SK-N-SH (cell line): ENCODE measurements at regions not wholly inside any gene's neighbourhood (a gene's known extent, or its start where the extent isn't known, plus 50 kb on each side); places are given as distances from the start of the nearest gene placed in this dataset.

Experiments
- FOXJ3 ChIP-seq: sonication (generic); formaldehyde crosslinking; IDR thresholded peaks from 2 replicates; pipeline ENCODE4 v1.5.1; 2020; ENCODE audit warnings: mild to moderate bottlenecking, missing genetic modification reagents
- FOXM1 ChIP-seq: IDR thresholded peaks from 2 replicates; pipeline ENCODE4 v1.4.0; 2012; ENCODE audit warnings: low read depth, mild to moderate bottlenecking
- JUND ChIP-seq: IDR thresholded peaks from 2 replicates; pipeline ENCODE4 v1.4.0; 2012
- MXI1 ChIP-seq: IDR thresholded peaks from 2 replicates; pipeline ENCODE4 v1.6.1; 2012; ENCODE audit warnings: mild to moderate bottlenecking, low read depth, low read length, improper control_type of control experiment
- POLR2AphosphoS5 ChIP-seq: IDR thresholded peaks from 2 replicates; pipeline ENCODE4 v1.6.1; 2012; ENCODE audit warnings: low read depth, low read length
- RAD21 ChIP-seq: IDR thresholded peaks from 2 replicates; pipeline ENCODE4 v1.6.1; 2012; ENCODE audit warnings: mild to moderate bottlenecking, low read length
- SIN3A ChIP-seq: IDR thresholded peaks from 2 replicates; pipeline ENCODE4 v1.6.1; 2012; ENCODE audit warnings: low read depth, mild to moderate bottlenecking, low read length, moderate library complexity, borderline replicate concordance
- SMC3 ChIP-seq: IDR thresholded peaks from 2 replicates; pipeline ENCODE4 v1.6.1; 2012; ENCODE audit warnings: low read depth, low read length, improper control_type of control experiment
- TAF1 ChIP-seq: IDR thresholded peaks from 2 replicates; pipeline ENCODE4 v1.6.1; 2012; ENCODE audit warnings: low read depth, mild to moderate bottlenecking, low read length, moderate library complexity, borderline replicate concordance
- USF2 ChIP-seq: fragments of 150-350 bp; IDR thresholded peaks from 2 replicates; pipeline ENCODE4 v1.6.1; 2017; ENCODE audit warnings: antibody characterized with exemption, low read length, low read depth, borderline replicate concordance
- YY1 ChIP-seq: IDR thresholded peaks from 2 replicates; pipeline ENCODE4 v1.4.0; 2012; ENCODE audit warnings: low read depth, mild to moderate bottlenecking
- ZBTB33 ChIP-seq: IDR thresholded peaks from 2 replicates; pipeline ENCODE4 v1.4.0; 2012; ENCODE audit warnings: low read depth, borderline replicate concordance
- TF ChIP-seq, protein P1 (sequence below): fragments of 200-600 bp; sonication (generic); IDR thresholded peaks from 2 replicates; pipeline ENCODE4 v1.6.1; 2017; ENCODE audit warnings: antibody characterized with exemption, mild to moderate bottlenecking, moderate library complexity
- TF ChIP-seq, protein P2 (sequence below): IDR thresholded peaks from 2 replicates; pipeline ENCODE4; 2012

DNA sequence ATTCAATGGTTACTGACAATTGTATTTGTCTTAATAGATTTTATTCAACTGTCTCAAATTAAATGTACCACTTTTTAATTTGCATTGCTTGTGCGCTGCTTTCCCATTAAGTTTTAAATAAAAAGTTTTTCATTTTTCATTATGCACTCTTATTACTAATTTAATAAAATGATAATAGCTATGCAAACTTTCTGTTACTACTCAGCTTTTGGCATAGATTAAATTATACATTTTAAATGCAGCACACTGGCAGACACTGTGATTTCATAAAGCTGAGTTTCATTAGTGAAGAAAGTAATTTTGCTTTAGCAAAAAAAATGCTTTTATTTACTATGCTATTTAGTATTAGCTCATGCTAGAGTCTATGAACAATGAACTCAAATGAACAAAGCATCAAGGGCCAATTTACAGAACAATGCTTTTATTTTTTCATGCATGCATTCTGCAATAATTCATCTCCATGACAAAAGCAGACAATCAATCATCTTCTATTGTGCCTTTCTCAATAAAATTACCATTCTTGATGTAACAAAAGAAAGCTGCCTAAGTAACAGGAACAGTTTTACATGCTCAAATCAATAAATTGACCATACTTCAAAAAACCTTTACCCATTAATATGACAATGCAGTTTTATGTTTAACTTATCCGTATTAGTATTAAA is 595.2 kb upstream of the ARRDC3 start:
- TF ChIP-seq, protein P1, sequence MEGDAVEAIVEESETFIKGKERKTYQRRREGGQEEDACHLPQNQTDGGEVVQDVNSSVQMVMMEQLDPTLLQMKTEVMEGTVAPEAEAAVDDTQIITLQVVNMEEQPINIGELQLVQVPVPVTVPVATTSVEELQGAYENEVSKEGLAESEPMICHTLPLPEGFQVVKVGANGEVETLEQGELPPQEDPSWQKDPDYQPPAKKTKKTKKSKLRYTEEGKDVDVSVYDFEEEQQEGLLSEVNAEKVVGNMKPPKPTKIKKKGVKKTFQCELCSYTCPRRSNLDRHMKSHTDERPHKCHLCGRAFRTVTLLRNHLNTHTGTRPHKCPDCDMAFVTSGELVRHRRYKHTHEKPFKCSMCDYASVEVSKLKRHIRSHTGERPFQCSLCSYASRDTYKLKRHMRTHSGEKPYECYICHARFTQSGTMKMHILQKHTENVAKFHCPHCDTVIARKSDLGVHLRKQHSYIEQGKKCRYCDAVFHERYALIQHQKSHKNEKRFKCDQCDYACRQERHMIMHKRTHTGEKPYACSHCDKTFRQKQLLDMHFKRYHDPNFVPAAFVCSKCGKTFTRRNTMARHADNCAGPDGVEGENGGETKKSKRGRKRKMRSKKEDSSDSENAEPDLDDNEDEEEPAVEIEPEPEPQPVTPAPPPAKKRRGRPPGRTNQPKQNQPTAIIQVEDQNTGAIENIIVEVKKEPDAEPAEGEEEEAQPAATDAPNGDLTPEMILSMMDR = no peak
- TF ChIP-seq SMC3 (no peak), POLR2AphosphoS5 (no peak), JUND (no peak), USF2 (no peak), YY1 (no peak), ZBTB33 (no peak), FOXM1 (no peak), TAF1 (no peak), RAD21 (no peak), SIN3A (no peak), FOXJ3 (CRISPR knock-in tag) (no peak), MXI1 (no peak)
- TF ChIP-seq, protein P2, sequence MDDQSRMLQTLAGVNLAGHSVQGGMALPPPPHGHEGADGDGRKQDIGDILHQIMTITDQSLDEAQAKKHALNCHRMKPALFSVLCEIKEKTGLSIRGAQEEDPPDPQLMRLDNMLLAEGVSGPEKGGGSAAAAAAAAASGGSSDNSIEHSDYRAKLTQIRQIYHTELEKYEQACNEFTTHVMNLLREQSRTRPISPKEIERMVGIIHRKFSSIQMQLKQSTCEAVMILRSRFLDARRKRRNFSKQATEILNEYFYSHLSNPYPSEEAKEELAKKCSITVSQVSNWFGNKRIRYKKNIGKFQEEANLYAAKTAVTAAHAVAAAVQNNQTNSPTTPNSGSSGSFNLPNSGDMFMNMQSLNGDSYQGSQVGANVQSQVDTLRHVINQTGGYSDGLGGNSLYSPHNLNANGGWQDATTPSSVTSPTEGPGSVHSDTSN = no peak
